ENCODE measurements at regions not wholly inside any gene's neighbourhood (a gene's known extent, or its start where the extent isn't known, plus 50 kb on each side); places are given as distances from the start of the nearest gene placed in this dataset.

GRCh38 chr18:39958876-39959275 lies 1996.2 kb upstream of the PIK3C3 start:
- DNase-seq = no peak
- Histone ChIP-seq H3K27ac (no peak overlapping the region), H3K9me3 (no peaks in the 10 kb centered on the region), H3K36me3 (no peaks in the 10 kb centered on the region), H3K4me1 (no peaks in the 10 kb centered on the region), H3K4me3 (no peak overlapping the region), H3K27me3 (no peaks in the 10 kb centered on the region)
- TF ChIP-seq POLR2A (IDR thresholded peaks at IDR 0.05) = no peak
- TF ChIP-seq, protein P1, sequence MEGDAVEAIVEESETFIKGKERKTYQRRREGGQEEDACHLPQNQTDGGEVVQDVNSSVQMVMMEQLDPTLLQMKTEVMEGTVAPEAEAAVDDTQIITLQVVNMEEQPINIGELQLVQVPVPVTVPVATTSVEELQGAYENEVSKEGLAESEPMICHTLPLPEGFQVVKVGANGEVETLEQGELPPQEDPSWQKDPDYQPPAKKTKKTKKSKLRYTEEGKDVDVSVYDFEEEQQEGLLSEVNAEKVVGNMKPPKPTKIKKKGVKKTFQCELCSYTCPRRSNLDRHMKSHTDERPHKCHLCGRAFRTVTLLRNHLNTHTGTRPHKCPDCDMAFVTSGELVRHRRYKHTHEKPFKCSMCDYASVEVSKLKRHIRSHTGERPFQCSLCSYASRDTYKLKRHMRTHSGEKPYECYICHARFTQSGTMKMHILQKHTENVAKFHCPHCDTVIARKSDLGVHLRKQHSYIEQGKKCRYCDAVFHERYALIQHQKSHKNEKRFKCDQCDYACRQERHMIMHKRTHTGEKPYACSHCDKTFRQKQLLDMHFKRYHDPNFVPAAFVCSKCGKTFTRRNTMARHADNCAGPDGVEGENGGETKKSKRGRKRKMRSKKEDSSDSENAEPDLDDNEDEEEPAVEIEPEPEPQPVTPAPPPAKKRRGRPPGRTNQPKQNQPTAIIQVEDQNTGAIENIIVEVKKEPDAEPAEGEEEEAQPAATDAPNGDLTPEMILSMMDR (IDR thresholded peaks at IDR 0.05) = no peak

DNA sequence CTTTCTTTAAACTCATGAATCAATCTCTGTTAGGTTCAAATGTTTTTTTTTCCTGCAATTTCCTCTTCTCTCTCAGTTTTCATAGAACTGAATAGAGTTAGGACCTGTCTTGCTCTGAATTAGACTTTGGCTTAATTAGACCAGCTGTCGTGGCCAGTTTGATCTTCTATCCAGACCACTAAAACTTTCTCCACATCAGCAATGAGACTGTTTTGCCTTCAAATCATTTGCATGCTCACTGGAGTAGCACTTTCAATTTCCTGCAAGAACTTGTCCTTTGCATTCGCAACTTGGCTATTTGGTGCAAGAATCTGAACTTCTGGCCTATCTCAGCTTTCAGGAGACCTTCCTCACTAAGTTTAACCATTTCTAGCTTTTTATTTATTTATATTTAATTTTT lies 2002.2 kb upstream of the PIK3C3 start:
- Histone ChIP-seq H3K4me1 (no peaks in the 10 kb centered on the region), H3K4me3 (no peak overlapping the region), H3K27ac (no peak overlapping the region), H3K9me3 (no peaks in the 10 kb centered on the region), H3K27me3 (no peaks in the 10 kb centered on the region), H3K36me3 (no peaks in the 10 kb centered on the region)
- TF ChIP-seq, protein P1 (IDR thresholded peaks at IDR 0.05) = no peak
- TF ChIP-seq POLR2A (IDR thresholded peaks at IDR 0.05) = no peak
- no peak for DNase-seq

- Histone ChIP-seq H3K36me3 (no peaks in the 10 kb centered on the region), H3K9me3 (no peaks in the 10 kb centered on the region), H3K4me3 (no peak overlapping the region), H3K4me1 (no peaks in the 10 kb centered on the region), H3K27me3 (no peaks in the 10 kb centered on the region), H3K27ac (no peak overlapping the region)
- no peak for DNase-seq
- TF ChIP-seq, protein P1 (IDR thresholded peaks at IDR 0.05) = no peak
- no peak for TF ChIP-seq POLR2A (IDR thresholded peaks at IDR 0.05)
Measured at GRCh38 chr18:39951142-39951720, 2003.8 kb upstream of the PIK3C3 start.

GRCh38 chr18:39946623-39947061 lies 2008.4 kb upstream of the PIK3C3 start:
- H3K36me3 ChIP-seq = no peaks in the 10 kb centered on the region
- DNase-seq = no peak
- TF ChIP-seq, protein P1 (IDR thresholded peaks at IDR 0.05) = no peak
- no peak for TF ChIP-seq POLR2A (IDR thresholded peaks at IDR 0.05)
- H3K9me3 ChIP-seq = no peaks in the 10 kb centered on the region
- H3K4me3 ChIP-seq = no peak overlapping the region
- H3K4me1 ChIP-seq = no peaks in the 10 kb centered on the region
- H3K27me3 ChIP-seq = no peaks in the 10 kb centered on the region
- H3K27ac ChIP-seq = no peak overlapping the region

GRCh38 chr18:39945076-39945475 lies 2010.0 kb upstream of the PIK3C3 start:
- DNase-seq = no peak
- H3K27ac ChIP-seq = no peak overlapping the region
- TF ChIP-seq POLR2A (IDR thresholded peaks at IDR 0.05) = no peak
- TF ChIP-seq, protein P1 (IDR thresholded peaks at IDR 0.05) = no peak
- no peak overlapping the region for H3K4me3 ChIP-seq
- H3K27me3 ChIP-seq = no peaks in the 10 kb centered on the region
- H3K36me3 ChIP-seq = no peaks in the 10 kb centered on the region
- H3K4me1 ChIP-seq = no peaks in the 10 kb centered on the region
- H3K9me3 ChIP-seq = no peaks in the 10 kb centered on the region

DNA sequence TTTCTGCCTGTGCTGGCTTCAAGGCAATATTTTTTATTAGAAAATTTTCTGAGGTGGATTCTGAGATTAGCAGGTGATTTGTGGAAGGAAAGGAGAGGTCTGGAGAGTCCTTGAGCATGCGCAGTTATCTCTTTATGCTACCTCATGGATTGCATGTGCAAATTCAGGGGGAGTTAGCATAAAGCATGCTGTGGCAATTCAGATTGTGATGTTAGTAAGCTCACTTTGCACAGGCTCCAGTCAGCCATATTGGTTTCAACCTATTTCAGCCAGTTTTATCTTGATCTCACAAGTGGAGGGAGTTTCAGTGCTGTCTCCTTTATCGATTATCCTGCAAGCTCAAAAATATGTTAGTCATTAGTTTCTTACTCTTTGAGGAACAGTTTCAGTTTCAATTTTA lies 2012.3 kb upstream of the PIK3C3 start:
- DNase-seq = no peak
- TF ChIP-seq, protein P1 (IDR thresholded peaks at IDR 0.05) = no peak
- TF ChIP-seq POLR2A (IDR thresholded peaks at IDR 0.05) = no peak
- Histone ChIP-seq H3K27ac (no peak overlapping the region), H3K36me3 (no peaks in the 10 kb centered on the region), H3K4me3 (no peak overlapping the region), H3K4me1 (no peaks in the 10 kb centered on the region), H3K9me3 (no peaks in the 10 kb centered on the region), H3K27me3 (no peaks in the 10 kb centered on the region)

All from Peyer's patch (tissue), 4 donors.